ENCODE measurements at regions not wholly inside any gene's neighbourhood (a gene's known extent, or its start where the extent isn't known, plus 50 kb on each side); places are given as distances from the start of the nearest gene placed in this dataset.
A peak's percentile ranks its signal among the peaks of the same experiment; 100 is the strongest.

- in situ Hi-C loops (cut with MboI; ENCODE audit: low pct_unique_long_range_greater_than_20kb in 2 of 9, low sequenced_read_pairs in 9 of 9, unreplicated experiment in 9 of 9), result no loop called here
- ATAC-seq (replicated peaks in 6 of 8), result no peak
- no peak overlapping the region for H3K4me3 ChIP-seq
- no peak overlapping the region for H3K27ac ChIP-seq
- 50 to 100% (median 88%) methylated on average over 1 to 2 of the region's 2 CpGs; no CpG with 5 or more reads in 3 of the 10 experiments for WGBS, 10 experiments
- H3K4me1 ChIP-seq (replicated peaks in 1 of 2), result peaks cover 2 to 3% of the 10 kb centered on the region in 2 donors
These were observed 209.9 kb upstream of the TRIB2 start for GRCh38 chr2:12506846-12507245.

GRCh38 chr2:12507295-12507694, 209.4 kb upstream of the TRIB2 start:
- H3K27ac ChIP-seq, result no peak overlapping the region
- WGBS, 10 experiments, result 35 to 93% (median 82%) methylated on average over 1 to 5 of the region's 7 CpGs
- ATAC-seq (replicated peaks in 6 of 8), result peak in 3 of 8 experiments; percentile 34 to 66 (median 56)
- in situ Hi-C loops (cut with MboI; ENCODE audit: low pct_unique_long_range_greater_than_20kb in 2 of 9, low sequenced_read_pairs in 9 of 9, unreplicated experiment in 9 of 9), result no loop called here
- peaks cover 0 to 3% of the 10 kb centered on the region in 2 donors for H3K4me1 ChIP-seq (replicated peaks in 1 of 2)
- H3K4me3 ChIP-seq, result no peak overlapping the region

GRCh38 chr2:12510070-12510469, 206.7 kb upstream of the TRIB2 start:
- H3K4me3 ChIP-seq, result no peak overlapping the region
- in situ Hi-C loops (cut with MboI; ENCODE audit: low pct_unique_long_range_greater_than_20kb in 2 of 9, low sequenced_read_pairs in 9 of 9, unreplicated experiment in 9 of 9), result no loop called here
- no peak overlapping the region for H3K27ac ChIP-seq
- no peak for ATAC-seq (replicated peaks in 6 of 8)
- peaks cover 0 to 3% of the 10 kb centered on the region in 2 donors for H3K4me1 ChIP-seq (replicated peaks in 1 of 2)

GRCh38 chr2:12513339-12513738, 203.4 kb upstream of the TRIB2 start:
- WGBS, 10 experiments, result 40 to 100% (median 63%) methylated on average over 1 of the region's 1 CpG; no CpG with 5 or more reads in 5 of the 10 experiments
- no peak overlapping the region for H3K27ac ChIP-seq
- no peaks in the 10 kb centered on the region for H3K4me1 ChIP-seq (replicated peaks in 1 of 2)
- ATAC-seq (replicated peaks in 6 of 8), result no peak
- no peak overlapping the region for H3K4me3 ChIP-seq
- in situ Hi-C loops (cut with MboI; ENCODE audit: low pct_unique_long_range_greater_than_20kb in 2 of 9, low sequenced_read_pairs in 9 of 9, unreplicated experiment in 9 of 9), result no loop called here

GRCh38 chr2:12514168-12514567, 202.6 kb upstream of the TRIB2 start:
- 75 to 100% (median 88%) methylated on average over 1 to 3 of the region's 3 CpGs for WGBS, 10 experiments
- in situ Hi-C loops (cut with MboI; ENCODE audit: low pct_unique_long_range_greater_than_20kb in 2 of 9, low sequenced_read_pairs in 9 of 9, unreplicated experiment in 9 of 9), result no loop called here

GRCh38 chr2:12514631-12515437, 201.9 kb upstream of the TRIB2 start:
- peak in 1 of 8 experiments; percentile 25 for ATAC-seq (replicated peaks in 6 of 8)
- in situ Hi-C loops (cut with MboI; ENCODE audit: low pct_unique_long_range_greater_than_20kb in 2 of 9, low sequenced_read_pairs in 9 of 9, unreplicated experiment in 9 of 9), result no loop called here
- no peak overlapping the region for H3K4me3 ChIP-seq
- H3K27ac ChIP-seq, result no peak overlapping the region
- 84 to 100% (median 90%) methylated on average over 1 to 7 of the region's 9 CpGs; no CpG with 5 or more reads in 2 of the 10 experiments for WGBS, 10 experiments
- H3K4me1 ChIP-seq (replicated peaks in 1 of 2), result no peaks in the 10 kb centered on the region

More at GRCh38 chr2:12514168-12514567, 202.6 kb upstream of the TRIB2 start:
- Histone ChIP-seq H3K27ac (no peak overlapping the region), H3K4me3 (no peak overlapping the region), H3K4me1 (replicated peaks in 1 of 2) (no peaks in the 10 kb centered on the region)
- ATAC-seq (replicated peaks in 6 of 8), result no peak

- Histone ChIP-seq H3K4me3 (no peak overlapping the region), H3K4me1 (replicated peaks in 1 of 2) (no peaks in the 10 kb centered on the region), H3K27ac (no peak overlapping the region)
- ATAC-seq (replicated peaks in 6 of 8), result no peak
- WGBS, 10 experiments, result 75 to 100% (median 83%) methylated on average over 1 of the region's 1 CpG; no CpG with 5 or more reads in 7 of the 10 experiments
- in situ Hi-C loops (cut with MboI; ENCODE audit: low pct_unique_long_range_greater_than_20kb in 2 of 9, low sequenced_read_pairs in 9 of 9, unreplicated experiment in 9 of 9), result no loop called here
These were observed 200.9 kb upstream of the TRIB2 start for GRCh38 chr2:12515871-12516270.

GRCh38 chr2:12533337-12534005, 183.3 kb upstream of the TRIB2 start:
- Histone ChIP-seq H3K4me3 (no peak overlapping the region), H3K4me1 (replicated peaks in 1 of 2) (peaks cover 0 to 6% of the 10 kb centered on the region in 2 donors), H3K27ac (no peak overlapping the region)
- in situ Hi-C loops (cut with MboI; ENCODE audit: low pct_unique_long_range_greater_than_20kb in 2 of 9, low sequenced_read_pairs in 9 of 9, unreplicated experiment in 9 of 9), result no loop called here
- ATAC-seq (replicated peaks in 6 of 8), result no peak
- 15 to 100% (median 77%) methylated on average over 1 of the region's 1 CpG for WGBS, 10 experiments

- Histone ChIP-seq H3K4me3 (no peak overlapping the region), H3K27ac (no peak overlapping the region), H3K4me1 (replicated peaks in 1 of 2) (peaks cover 0 to 9% of the 10 kb centered on the region in 2 donors)
- 0 to 86% (median 56%) methylated on average over 1 to 3 of the region's 3 CpGs; no CpG with 5 or more reads in 1 of the 10 experiments for WGBS, 10 experiments
- peak in 6 of 8 experiments; percentile 19 to 99 (median 68) for ATAC-seq (replicated peaks in 6 of 8)
- in situ Hi-C loops (cut with MboI; ENCODE audit: low pct_unique_long_range_greater_than_20kb in 2 of 9, low sequenced_read_pairs in 9 of 9, unreplicated experiment in 9 of 9), result no loop called here
These were observed 182.0 kb upstream of the TRIB2 start for GRCh38 chr2:12534646-12535263.

- Histone ChIP-seq H3K4me3 (no peak overlapping the region), H3K4me1 (replicated peaks in 1 of 2) (peaks cover 0 to 18% of the 10 kb centered on the region in 2 donors), H3K27ac (no peak overlapping the region)
- in situ Hi-C loops (cut with MboI; ENCODE audit: low pct_unique_long_range_greater_than_20kb in 2 of 9, low sequenced_read_pairs in 9 of 9, unreplicated experiment in 9 of 9), result no loop called here
- whole genome bisulfite sequencing, 10 experiments, result 66 to 100% (median 94%) methylated on average over 2 to 4 of the region's 4 CpGs
- no peak for ATAC-seq (replicated peaks in 6 of 8)
These were observed 179.8 kb upstream of the TRIB2 start for GRCh38 chr2:12536976-12537375.

- H3K4me1 ChIP-seq (replicated peaks in 1 of 2), result peaks cover 0 to 18% of the 10 kb centered on the region in 2 donors
- WGBS, 10 experiments, result 40 to 100% (median 77%) methylated on average over 1 to 3 of the region's 3 CpGs
- in situ Hi-C loops (cut with MboI; ENCODE audit: low pct_unique_long_range_greater_than_20kb in 2 of 9, low sequenced_read_pairs in 9 of 9, unreplicated experiment in 9 of 9), result no loop called here
- H3K4me3 ChIP-seq, result no peak overlapping the region
- H3K27ac ChIP-seq, result no peak overlapping the region
- peak in 4 of 8 experiments; percentile 65 to 84 (median 76) for ATAC-seq (replicated peaks in 6 of 8)
These were observed 178.5 kb upstream of the TRIB2 start for GRCh38 chr2:12538138-12538694.

- peaks cover 0 to 18% of the 10 kb centered on the region in 2 donors for H3K4me1 ChIP-seq (replicated peaks in 1 of 2)
- H3K27ac ChIP-seq, result no peak overlapping the region
- ATAC-seq (replicated peaks in 6 of 8), result no peak
- 58 to 100% (median 87%) methylated on average over 1 to 9 of the region's 9 CpGs for WGBS, 10 experiments
- in situ Hi-C loops (cut with MboI; ENCODE audit: low pct_unique_long_range_greater_than_20kb in 2 of 9, low sequenced_read_pairs in 9 of 9, unreplicated experiment in 9 of 9), result no loop called here
- no peak overlapping the region for H3K4me3 ChIP-seq
These were observed 177.4 kb upstream of the TRIB2 start for GRCh38 chr2:12539336-12539735.

Data from motor neuron (in vitro differentiated cells).